NCI-H69 (cell line): ENCODE measurements at regions not wholly inside any gene's neighbourhood (a gene's known extent, or its start where the extent isn't known, plus 50 kb on each side); places are given as distances from the start of the nearest gene placed in this dataset.
"Not testable (repeated sequence)": the region's sequence is repeated elsewhere in the genome, so short reads cannot be mapped to it uniquely, and the experiment has no call there.

ENCODE experiments used
- DNase-seq: peaks from one replicate; lab custom pipeline; 2025; lab: John Stamatoyannopoulos, UW

- DNase-seq: no peak
Observed at GRCh38 chr10:36765782-36766414, 359.5 kb upstream of the ANKRD30A start.

- DNase-seq: no peak
Observed at GRCh38 chr10:36764823-36765222, 360.6 kb upstream of the ANKRD30A start.

GRCh38 chr10:36761121-36761520, 364.3 kb upstream of the ANKRD30A start:
- no peak for DNase-seq

- DNase-seq: no peak
Observed at GRCh38 chr10:36759141-36759805, 366.1 kb upstream of the ANKRD30A start.

- DNase-seq: no peak
Observed at GRCh38 chr10:36748128-36748871, 377.1 kb upstream of the ANKRD30A start.

- no peak for DNase-seq
Observed at GRCh38 chr10:36739884-36740445, 385.4 kb upstream of the ANKRD30A start.

- no peak for DNase-seq
Observed at GRCh38 chr10:36738738-36739431, 386.5 kb upstream of the ANKRD30A start.

GRCh38 chr10:36736311-36736710, 389.1 kb upstream of the ANKRD30A start:
- no peak for DNase-seq

- DNase-seq: not testable (repeated sequence)
Observed at GRCh38 chr10:36734590-36734989, 390.8 kb upstream of the ANKRD30A start.

- DNase-seq: no peak
Observed at GRCh38 chr10:36730316-36730715, 395.1 kb upstream of the ANKRD30A start.

GRCh38 chr10:36728626-36729025, 396.8 kb upstream of the ANKRD30A start:
- no peak for DNase-seq

- peak; percentile 12 for DNase-seq
Observed at GRCh38 chr10:36725581-36726520, 399.5 kb upstream of the ANKRD30A start.

GRCh38 chr10:36722777-36723176, 402.6 kb upstream of the ANKRD30A start:
- DNase-seq: no peak

- DNase-seq: no peak
Observed at GRCh38 chr10:36721871-36722270, 403.5 kb upstream of the ANKRD30A start.

- DNase-seq: no peak
Observed at GRCh38 chr10:36720895-36721294, 404.5 kb upstream of the ANKRD30A start.

GRCh38 chr10:36717118-36717517, 408.3 kb upstream of the ANKRD30A start:
- no peak for DNase-seq

- no peak for DNase-seq
Observed at GRCh38 chr10:36716291-36716690, 409.1 kb upstream of the ANKRD30A start.

- DNase-seq: no peak
Observed at GRCh38 chr10:36712695-36713094, 412.7 kb upstream of the ANKRD30A start.

GRCh38 chr10:36711361-36711760, 414.0 kb upstream of the ANKRD30A start:
- no peak for DNase-seq

GRCh38 chr10:36704124-36704523, 421.3 kb upstream of the ANKRD30A start:
- no peak for DNase-seq

- DNase-seq: no peak
Observed at GRCh38 chr10:36703179-36703578, 422.2 kb upstream of the ANKRD30A start.
